Fibroblast of lung (primary cell): ENCODE measurements at regions not wholly inside any gene's neighbourhood (a gene's known extent, or its start where the extent isn't known, plus 50 kb on each side); places are given as distances from the start of the nearest gene placed in this dataset.

ENCODE experiments used
- DNase-seq, 2 donors: peaks; one replicate each; pipeline versions ENCODE4 v3.0.0 to v3.0.0-alpha.2; 2010; ENCODE audit warnings: low read depth in 2 of 2
- H2AFZ ChIP-seq: 2 replicates; pipeline ENCODE4 v1.5.1; 2012; ENCODE audit warnings: low read length, control low read depth, inconsistent platforms
- H3K27ac ChIP-seq: 2 replicates; pipeline ENCODE4 v1.5.1; 2011; ENCODE audit warnings: low read length, control low read depth; ENCODE audit not compliant: insufficient read depth
- H3K27me3 ChIP-seq: 2 replicates; pipeline ENCODE4 v1.5.1; 2011; ENCODE audit warnings: mild to moderate bottlenecking, low read length; ENCODE audit not compliant: control insufficient read depth, insufficient read depth
- H3K36me3 ChIP-seq: 2 replicates; pipeline ENCODE4 v1.5.1; 2011; ENCODE audit warnings: low read length; ENCODE audit not compliant: control insufficient read depth, insufficient read depth
- H3K4me1 ChIP-seq: 2 replicates; pipeline ENCODE4 v1.5.1; 2011; ENCODE audit warnings: low read length; ENCODE audit not compliant: control insufficient read depth, insufficient read depth; ENCODE audit errors: extremely low read depth
- H3K4me2 ChIP-seq: 2 replicates; pipeline ENCODE4 v1.5.1; 2011; ENCODE audit warnings: low read length, control low read depth; ENCODE audit not compliant: insufficient read depth; ENCODE audit errors: extremely low read depth
- H3K4me3 ChIP-seq, 4 experiments: fragments of 200-600 bp in 1 of 4; sonication (generic) in 1 of 4; replicated peaks in 1 of 4; 2 replicates each; pipeline ENCODE4 v1.5.1; 2011 to 2016; ENCODE audit warnings: low read length in 4 of 4, low read depth in 3 of 4, mild to moderate bottlenecking in 3 of 4, control low read depth in 2 of 4, inconsistent platforms in 1 of 4, mixed read lengths in 1 of 4; ENCODE audit not compliant: insufficient read depth in 1 of 4; ENCODE audit errors: control extremely low read depth in 1 of 4
- H3K79me2 ChIP-seq: 2 replicates; pipeline ENCODE4 v1.5.1; 2012; ENCODE audit warnings: mild to moderate bottlenecking, low read length, inconsistent platforms; ENCODE audit not compliant: control insufficient read depth, insufficient read depth
- H3K9ac ChIP-seq: 2 replicates; pipeline ENCODE4 v1.5.1; 2011; ENCODE audit warnings: mild to moderate bottlenecking, low read length, control low read depth; ENCODE audit not compliant: insufficient read depth
- H3K9me3 ChIP-seq: 2 replicates; pipeline ENCODE4 v1.5.1; 2012; ENCODE audit warnings: low read depth, low read length; ENCODE audit not compliant: control insufficient read depth, insufficient read depth
- H4K20me1 ChIP-seq: 2 replicates; pipeline ENCODE4 v1.5.1; 2011; ENCODE audit warnings: low read length; ENCODE audit not compliant: control insufficient read depth, insufficient read depth; ENCODE audit errors: extremely low read depth
- EZH2 ChIP-seq: IDR thresholded peaks from 2 replicates; pipeline ENCODE4 v1.5.1; 2012; ENCODE audit warnings: low read length, control low read depth, mild to moderate bottlenecking; ENCODE audit errors: missing control alignments
- TF ChIP-seq, protein P1 (sequence below), 2 donors: IDR thresholded peaks in 1 of 2; conservative IDR thresholded peaks in 1 of 2; 1 replicate in 1 of 2; 2 replicates in 1 of 2; pipeline ENCODE4 v1.5.1; 2011 to 2012; ENCODE audit warnings: low read length in 2 of 2, control low read depth in 1 of 2, inconsistent platforms in 1 of 2, low read depth in 1 of 2, mild to moderate bottlenecking in 1 of 2

DNA sequence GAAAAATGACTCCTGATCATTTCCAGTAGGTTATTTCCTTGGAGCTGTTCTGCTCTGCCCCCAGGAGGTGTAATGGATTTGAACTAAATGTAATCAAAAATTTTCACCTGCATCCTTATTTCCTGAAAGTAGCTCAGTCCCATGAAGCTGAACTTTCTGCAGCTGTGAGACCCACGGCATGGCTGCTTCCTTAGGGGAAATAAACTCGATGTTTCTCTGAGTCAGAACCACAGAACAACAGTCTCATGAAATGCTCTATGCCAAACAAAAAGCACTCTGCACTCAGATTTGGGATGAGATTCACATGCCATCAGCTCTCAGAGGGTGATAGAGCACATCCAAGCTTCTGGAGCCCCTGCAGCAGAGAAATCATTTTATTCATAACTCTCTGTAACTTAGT is 224.1 kb upstream of the PLEKHG7 start:
- H3K4me3 ChIP-seq = no peak overlapping the region
- H3K4me1 ChIP-seq = no peaks in the 10 kb centered on the region
- H3K36me3 ChIP-seq = no peaks in the 10 kb centered on the region
- no peaks in the 10 kb centered on the region for H3K79me2 ChIP-seq
- H3K27me3 ChIP-seq = no peaks in the 10 kb centered on the region
- H4K20me1 ChIP-seq = no peaks in the 10 kb centered on the region
- no peaks in the 10 kb centered on the region for H3K9me3 ChIP-seq
- H2AFZ ChIP-seq = no peak overlapping the region
- no peak overlapping the region for H3K4me2 ChIP-seq
- H3K9ac ChIP-seq = no peak overlapping the region
- DNase-seq = no peak
- no peak overlapping the region for H3K27ac ChIP-seq
- TF ChIP-seq, protein P1, sequence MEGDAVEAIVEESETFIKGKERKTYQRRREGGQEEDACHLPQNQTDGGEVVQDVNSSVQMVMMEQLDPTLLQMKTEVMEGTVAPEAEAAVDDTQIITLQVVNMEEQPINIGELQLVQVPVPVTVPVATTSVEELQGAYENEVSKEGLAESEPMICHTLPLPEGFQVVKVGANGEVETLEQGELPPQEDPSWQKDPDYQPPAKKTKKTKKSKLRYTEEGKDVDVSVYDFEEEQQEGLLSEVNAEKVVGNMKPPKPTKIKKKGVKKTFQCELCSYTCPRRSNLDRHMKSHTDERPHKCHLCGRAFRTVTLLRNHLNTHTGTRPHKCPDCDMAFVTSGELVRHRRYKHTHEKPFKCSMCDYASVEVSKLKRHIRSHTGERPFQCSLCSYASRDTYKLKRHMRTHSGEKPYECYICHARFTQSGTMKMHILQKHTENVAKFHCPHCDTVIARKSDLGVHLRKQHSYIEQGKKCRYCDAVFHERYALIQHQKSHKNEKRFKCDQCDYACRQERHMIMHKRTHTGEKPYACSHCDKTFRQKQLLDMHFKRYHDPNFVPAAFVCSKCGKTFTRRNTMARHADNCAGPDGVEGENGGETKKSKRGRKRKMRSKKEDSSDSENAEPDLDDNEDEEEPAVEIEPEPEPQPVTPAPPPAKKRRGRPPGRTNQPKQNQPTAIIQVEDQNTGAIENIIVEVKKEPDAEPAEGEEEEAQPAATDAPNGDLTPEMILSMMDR (conservative IDR thresholded peaks at IDR 0.05 in 1 of 2, IDR thresholded peaks at IDR 0.05 in 1 of 2; ENCODE audit: low read depth in 1 of 2, low read length in 2 of 2) = no peak
- no peak for TF ChIP-seq EZH2

- H3K27ac ChIP-seq = no peak overlapping the region
- no peaks in the 10 kb centered on the region for H3K9me3 ChIP-seq
- no peaks in the 10 kb centered on the region for H3K36me3 ChIP-seq
- no peaks in the 10 kb centered on the region for H3K4me1 ChIP-seq
- TF ChIP-seq EZH2 = no peak
- TF ChIP-seq, protein P1 (conservative IDR thresholded peaks at IDR 0.05 in 1 of 2, IDR thresholded peaks at IDR 0.05 in 1 of 2; ENCODE audit: low read depth in 1 of 2, low read length in 2 of 2) = no peak
- H3K27me3 ChIP-seq = no peaks in the 10 kb centered on the region
- no peaks in the 10 kb centered on the region for H4K20me1 ChIP-seq
- no peak overlapping the region for H3K4me2 ChIP-seq
- no peak for DNase-seq
- H3K4me3 ChIP-seq = no peak overlapping the region
- H2AFZ ChIP-seq = no peak overlapping the region
- H3K9ac ChIP-seq = no peak overlapping the region
- H3K79me2 ChIP-seq = no peaks in the 10 kb centered on the region
These were observed 225.9 kb upstream of the PLEKHG7 start for GRCh38 chr12:92476844-92477243.

DNA sequence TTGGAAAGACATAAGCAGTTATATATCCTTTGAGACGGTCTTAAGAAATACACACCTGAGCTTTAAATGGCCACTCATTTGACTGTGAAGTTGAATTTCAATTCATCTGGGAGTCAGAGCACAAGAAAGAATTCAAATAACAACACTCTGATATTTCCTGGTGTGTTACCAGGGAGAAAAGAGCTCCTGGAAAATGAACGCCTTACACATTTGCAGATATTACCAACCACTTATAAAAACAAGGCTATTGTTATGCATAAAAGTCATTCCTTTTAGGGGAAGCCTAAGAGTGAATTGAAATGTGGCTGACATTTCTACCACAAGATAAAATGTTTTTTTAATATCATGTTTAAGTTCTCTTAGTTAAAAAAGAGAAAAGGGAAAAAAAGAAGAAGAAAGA is 229.2 kb upstream of the PLEKHG7 start:
- H3K4me2 ChIP-seq = no peak overlapping the region
- no peak for TF ChIP-seq EZH2
- TF ChIP-seq, protein P1 (conservative IDR thresholded peaks at IDR 0.05 in 1 of 2, IDR thresholded peaks at IDR 0.05 in 1 of 2; ENCODE audit: low read depth in 1 of 2, low read length in 2 of 2) = no peak

More for the DNA sequence above, 229.2 kb upstream of the PLEKHG7 start:
- Histone ChIP-seq H3K9ac (no peak overlapping the region), H3K27ac (no peak overlapping the region), H3K36me3 (no peaks in the 10 kb centered on the region), H3K9me3 (no peaks in the 10 kb centered on the region), H3K79me2 (no peaks in the 10 kb centered on the region), H4K20me1 (no peaks in the 10 kb centered on the region), H3K4me3 (no peak overlapping the region), H3K27me3 (no peaks in the 10 kb centered on the region), H2AFZ (no peak overlapping the region), H3K4me1 (no peaks in the 10 kb centered on the region)
- no peak for DNase-seq
